ENCODE measurements at regions not wholly inside any gene's neighbourhood (a gene's known extent, or its start where the extent isn't known, plus 50 kb on each side); places are given as distances from the start of the nearest gene placed in this dataset.

GRCh38 chr5:17425385-17426070 lies 72.5 kb upstream of the TAF11L2 start:
- no peak for DNase-seq
- no peak overlapping the region for H3K27ac ChIP-seq
- no peak overlapping the region for H3K4me3 ChIP-seq (ENCODE audit: low read depth, low read length)
- no peaks in the 10 kb centered on the region for H3K36me3 ChIP-seq
- H3K9me3 ChIP-seq (ENCODE audit: severe bottlenecking), result no peaks in the 10 kb centered on the region
- no peak for TF ChIP-seq CTCF (IDR thresholded peaks at IDR 0.05; ENCODE audit: low read depth, low read length)
- no peaks in the 10 kb centered on the region for H3K27me3 ChIP-seq (ENCODE audit: insufficient read depth, low read depth, severe bottlenecking)

DNA sequence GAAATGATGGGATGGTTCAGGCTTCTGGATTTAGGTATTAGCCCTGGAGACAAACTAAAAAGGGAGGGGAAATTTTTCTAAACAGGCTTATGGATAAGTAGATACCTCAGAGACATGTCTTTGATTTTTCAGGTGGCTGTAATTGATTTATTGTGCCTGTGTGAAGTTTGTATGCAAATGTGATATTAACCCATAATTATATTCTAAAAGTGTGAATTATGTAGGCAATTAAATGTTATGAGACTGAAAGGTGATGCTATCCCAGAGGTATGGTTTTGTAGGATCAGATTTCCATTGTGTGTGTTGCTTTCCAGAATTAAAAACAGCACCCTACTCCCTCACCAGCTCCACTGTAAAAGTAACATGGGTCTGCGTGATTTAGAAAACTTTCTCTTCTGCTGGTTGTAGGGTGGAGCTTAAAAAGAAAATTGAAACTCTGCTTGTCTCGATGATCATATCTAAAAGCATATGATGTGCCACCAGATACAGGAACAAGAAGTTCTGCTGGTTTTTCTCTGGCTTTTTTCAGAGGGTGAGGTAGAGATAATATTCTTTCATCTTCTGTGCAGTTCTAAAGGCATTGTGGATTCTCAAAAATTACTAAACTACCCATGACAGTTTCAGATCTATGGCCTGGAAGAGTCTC lies 71.8 kb upstream of the TAF11L2 start:
- Histone ChIP-seq H3K27ac (no peak overlapping the region), H3K4me3 (ENCODE audit: low read depth, low read length) (no peak overlapping the region), H3K9me3 (ENCODE audit: severe bottlenecking) (no peaks in the 10 kb centered on the region), H3K27me3 (ENCODE audit: insufficient read depth, low read depth, severe bottlenecking) (no peaks in the 10 kb centered on the region), H3K36me3 (no peaks in the 10 kb centered on the region)
- no peak for DNase-seq
- no peak for TF ChIP-seq CTCF (IDR thresholded peaks at IDR 0.05; ENCODE audit: low read depth, low read length)

DNA sequence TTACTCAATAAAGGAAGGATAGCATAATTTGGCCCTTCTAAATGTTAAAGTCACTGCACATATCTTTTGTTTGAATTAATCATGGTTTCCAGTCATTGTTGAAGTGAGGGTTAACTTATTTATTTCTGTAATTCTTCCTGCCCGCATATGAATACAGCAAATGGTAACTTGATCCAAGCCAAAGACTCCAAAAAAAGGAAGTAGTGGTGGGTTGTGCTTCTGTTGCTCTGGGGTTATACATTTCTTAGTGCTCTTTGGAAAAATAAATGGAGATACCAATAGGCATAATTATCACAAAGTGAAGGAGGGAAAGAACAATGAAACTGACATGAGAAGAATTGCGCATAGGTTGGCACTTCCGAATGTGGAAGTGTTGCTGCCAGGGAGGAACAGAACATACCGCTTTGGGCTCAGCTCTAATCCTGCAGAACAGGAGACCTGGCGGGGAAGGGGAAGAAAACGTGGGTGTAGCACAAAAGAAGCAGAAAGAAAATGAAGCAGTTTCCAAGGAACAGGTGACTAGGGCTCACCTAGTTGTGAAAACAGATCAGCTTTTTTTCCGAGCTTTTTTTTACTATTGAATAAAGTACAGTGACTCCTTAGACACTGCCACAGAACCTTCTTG lies 69.7 kb upstream of the TAF11L2 start:
- no peaks in the 10 kb centered on the region for H3K36me3 ChIP-seq
- TF ChIP-seq CTCF (IDR thresholded peaks at IDR 0.05; ENCODE audit: low read depth, low read length), result no peak
- DNase-seq, result no peak
- H3K27ac ChIP-seq, result no peak overlapping the region
- no peak overlapping the region for H3K4me3 ChIP-seq (ENCODE audit: low read depth, low read length)
- H3K27me3 ChIP-seq (ENCODE audit: insufficient read depth, low read depth, severe bottlenecking), result no peaks in the 10 kb centered on the region
- no peaks in the 10 kb centered on the region for H3K9me3 ChIP-seq (ENCODE audit: severe bottlenecking)

DNA sequence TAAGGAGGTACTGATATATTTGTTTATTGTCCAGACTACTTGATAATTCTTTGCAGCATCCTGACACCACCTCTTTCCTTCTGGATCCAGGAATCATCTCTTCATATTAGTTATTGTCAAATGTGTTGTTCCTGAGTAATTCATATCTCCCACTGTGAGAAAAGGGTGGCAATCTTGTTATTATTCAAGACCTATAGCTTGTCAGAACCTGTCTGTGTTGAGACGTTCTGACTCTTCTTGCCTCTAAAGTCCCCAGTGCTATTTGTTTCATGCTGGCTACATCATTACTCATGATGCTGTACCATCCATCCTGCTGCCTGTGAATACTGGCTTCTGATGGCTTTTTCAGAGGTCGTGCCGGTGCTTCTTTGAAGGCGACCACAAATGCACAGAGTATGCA lies 68.7 kb upstream of the TAF11L2 start:
- H3K9me3 ChIP-seq (ENCODE audit: severe bottlenecking), result no peaks in the 10 kb centered on the region
- TF ChIP-seq CTCF (IDR thresholded peaks at IDR 0.05; ENCODE audit: low read depth, low read length), result no peak

GRCh38 chr5:17430241-17430640 lies 67.8 kb upstream of the TAF11L2 start:
- Histone ChIP-seq H3K27me3 (ENCODE audit: insufficient read depth, low read depth, severe bottlenecking) (no peaks in the 10 kb centered on the region), H3K4me3 (ENCODE audit: low read depth, low read length) (no peak overlapping the region), H3K27ac (no peak overlapping the region), H3K36me3 (no peaks in the 10 kb centered on the region), H3K9me3 (ENCODE audit: severe bottlenecking) (no peaks in the 10 kb centered on the region)
- no peak for TF ChIP-seq CTCF (IDR thresholded peaks at IDR 0.05; ENCODE audit: low read depth, low read length)
- no peak for DNase-seq

More for the DNA sequence above, 68.7 kb upstream of the TAF11L2 start:
- no peaks in the 10 kb centered on the region for H3K36me3 ChIP-seq
- no peak overlapping the region for H3K27ac ChIP-seq
- DNase-seq, result no peak
- H3K4me3 ChIP-seq (ENCODE audit: low read depth, low read length), result no peak overlapping the region
- H3K27me3 ChIP-seq (ENCODE audit: insufficient read depth, low read depth, severe bottlenecking), result no peaks in the 10 kb centered on the region
